Muscle of back (tissue), 3 donors: ENCODE measurements at regions not wholly inside any gene's neighbourhood (a gene's known extent, or its start where the extent isn't known, plus 50 kb on each side); places are given as distances from the start of the nearest gene placed in this dataset.
"Not testable (repeated sequence)": the region's sequence is repeated elsewhere in the genome, so short reads cannot be mapped to it uniquely, and the experiment has no call there.

Experiments
- DNase-seq, 3 donors: peaks; one replicate each; pipeline versions ENCODE4 v3.0.0 to v3.0.0-alpha.2; 2013

DNA sequence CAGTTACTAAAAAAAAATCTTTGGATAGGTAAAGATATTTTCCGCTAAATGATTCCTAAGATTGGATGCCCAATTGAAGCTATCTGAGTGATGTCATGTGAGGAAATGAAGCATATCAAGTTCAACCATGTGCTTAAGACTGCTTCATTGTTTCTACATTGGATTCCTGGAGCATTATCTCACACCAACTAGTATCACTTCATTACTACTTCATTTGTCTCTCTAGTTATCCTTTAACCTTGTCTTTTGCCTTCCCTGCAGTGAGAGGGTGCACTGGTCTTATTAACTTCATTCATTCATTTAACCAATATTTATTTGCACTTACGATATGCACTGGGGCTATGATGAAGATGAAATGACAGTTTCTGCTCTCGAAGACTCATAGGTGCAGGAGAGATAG lies 198.1 kb downstream of the SLC38A4 start:
- DNase-seq: no peak

DNA sequence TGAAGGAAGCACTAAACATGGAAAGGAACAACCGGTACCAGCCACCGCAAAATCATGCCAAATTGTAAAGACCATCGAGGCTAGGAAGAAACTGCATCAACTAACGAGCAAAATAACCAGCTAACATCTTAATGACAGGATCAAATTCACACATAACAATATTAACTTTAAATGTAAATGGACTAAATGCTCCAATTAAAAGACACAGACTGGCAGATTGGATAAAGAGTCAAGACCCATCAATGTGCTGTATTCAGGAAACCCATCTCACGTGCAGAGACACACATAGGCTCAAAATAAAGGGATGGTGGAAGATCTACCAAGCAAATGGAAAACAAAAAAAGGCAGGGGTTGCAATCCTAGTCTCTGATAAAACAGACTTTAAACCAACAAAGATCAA lies 206.3 kb downstream of the SLC38A4 start:
- not testable (repeated sequence) for DNase-seq

- DNase-seq: not testable (repeated sequence)
Observed at GRCh38 chr12:46617737-46618136, 208.1 kb downstream of the SLC38A4 start.

- DNase-seq: peak; percentile 23 to 30 (median 23)
Observed at GRCh38 chr12:46617167-46617566, 208.6 kb downstream of the SLC38A4 start.

DNA sequence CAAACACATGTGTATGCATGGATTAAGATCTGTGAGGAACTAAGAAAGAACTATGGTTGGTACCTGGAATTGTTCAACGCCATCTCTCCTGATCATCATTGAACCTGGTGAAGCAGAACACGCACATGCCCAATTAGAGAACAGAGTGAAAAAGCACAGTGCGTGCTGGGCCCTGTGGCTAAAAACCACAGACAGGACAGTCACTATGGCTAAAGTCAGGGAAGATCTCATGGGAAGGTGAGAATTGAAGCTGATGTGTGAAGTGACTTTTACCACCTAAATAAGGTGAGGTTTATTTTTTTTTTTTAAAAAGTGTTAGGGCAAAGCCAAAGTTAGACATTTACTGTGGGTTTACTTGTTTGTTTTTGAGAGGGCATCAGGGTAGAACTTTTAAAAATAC lies 215.0 kb downstream of the SLC38A4 start:
- DNase-seq: no peak

DNA sequence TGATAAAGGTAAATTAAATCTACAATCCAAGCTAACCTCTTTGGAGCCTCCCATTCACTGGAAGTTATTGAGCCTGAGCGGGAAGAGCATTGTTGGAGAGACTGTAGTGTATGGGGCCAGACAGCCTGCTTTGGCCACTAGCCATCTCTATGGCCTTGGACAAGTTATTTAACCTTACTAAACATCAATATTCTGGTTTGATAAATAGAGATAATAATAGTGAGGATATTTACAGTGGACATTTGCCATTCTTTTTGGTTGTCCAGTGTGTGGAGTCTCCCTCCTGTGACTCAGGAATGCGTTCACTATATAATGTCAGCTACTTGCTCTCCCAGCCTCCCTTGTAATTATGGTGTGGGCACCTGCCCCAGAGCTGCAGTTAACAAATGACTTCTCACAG lies 216.1 kb downstream of the SLC38A4 start:
- DNase-seq: no peak

- DNase-seq: no peak
Observed at GRCh38 chr12:46609273-46609623, 216.5 kb downstream of the SLC38A4 start.

DNA sequence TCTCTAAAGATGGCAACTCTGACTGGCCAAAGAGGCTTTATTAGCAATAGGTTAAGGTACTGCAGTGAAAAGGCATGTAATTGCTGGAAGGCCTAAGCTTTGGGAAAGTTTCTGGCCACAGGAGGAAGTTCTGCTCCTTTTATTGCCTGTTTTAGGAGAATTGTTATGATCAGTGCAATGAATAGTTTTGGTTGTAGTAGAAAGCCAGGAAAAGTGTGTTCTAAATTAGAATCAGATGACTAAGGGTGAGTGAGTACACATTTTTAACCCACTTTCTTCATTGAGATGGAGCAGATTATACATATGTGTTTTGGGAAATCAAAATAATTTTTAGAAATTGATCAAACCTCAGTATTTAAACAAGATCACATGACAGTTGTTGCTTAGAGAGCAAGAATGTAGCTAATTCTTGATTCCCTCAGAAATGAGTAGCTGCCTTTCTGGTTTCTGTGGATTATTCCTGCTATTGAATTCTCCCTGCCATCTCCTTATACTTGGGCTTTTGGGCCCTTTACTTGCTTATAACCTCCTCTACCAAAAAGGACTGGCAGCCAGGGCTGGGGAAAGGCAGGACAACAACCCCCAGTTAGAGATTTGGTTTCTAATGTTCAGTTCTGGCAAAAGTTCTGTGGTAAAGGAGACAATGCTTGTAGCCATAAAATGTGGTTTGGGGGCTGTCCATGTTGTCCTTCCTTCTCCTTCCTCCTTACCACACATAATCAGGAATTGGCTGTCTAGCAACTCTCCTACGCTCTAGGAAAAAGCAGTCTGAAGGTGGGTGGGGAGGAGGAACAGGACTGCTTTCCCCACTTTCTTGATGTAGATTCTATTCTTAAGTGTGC lies 217.1 kb downstream of the SLC38A4 start:
- DNase-seq: peak; percentile 19 to 72 (median 51)

- DNase-seq: no peak
Observed at GRCh38 chr12:46604684-46605083, 221.1 kb downstream of the SLC38A4 start.

GRCh38 chr12:46603776-46604456 lies 221.9 kb downstream of the SLC38A4 start:
- DNase-seq: no peak

DNA sequence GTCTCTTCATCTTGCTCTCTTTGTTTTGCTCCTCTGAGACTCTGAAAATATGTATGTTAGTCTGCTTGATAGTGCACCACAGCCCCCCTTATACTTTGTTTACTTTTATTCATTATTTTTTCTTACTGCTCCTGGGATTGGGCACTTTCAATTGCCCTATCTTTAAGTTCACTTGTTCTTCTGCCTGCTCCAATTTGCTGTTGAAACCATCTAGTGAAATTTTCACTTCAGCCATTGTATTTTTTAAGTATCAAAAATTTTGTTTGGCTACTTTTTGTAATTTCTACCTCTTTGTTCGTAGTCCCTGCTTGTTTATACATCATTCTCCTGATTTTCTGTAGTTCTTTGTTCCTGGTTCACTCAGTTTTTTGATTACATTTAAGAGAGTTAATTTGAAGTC lies 223.3 kb downstream of the SLC38A4 start:
- no peak for DNase-seq

- no peak for DNase-seq
Observed at GRCh38 chr12:46590991-46591703, 218.6 kb upstream of the SLC38A2 start.

- DNase-seq: peak in 2 of 3 donors; percentile 42 to 61
Observed at GRCh38 chr12:46585854-46586621, 213.5 kb upstream of the SLC38A2 start.

DNA sequence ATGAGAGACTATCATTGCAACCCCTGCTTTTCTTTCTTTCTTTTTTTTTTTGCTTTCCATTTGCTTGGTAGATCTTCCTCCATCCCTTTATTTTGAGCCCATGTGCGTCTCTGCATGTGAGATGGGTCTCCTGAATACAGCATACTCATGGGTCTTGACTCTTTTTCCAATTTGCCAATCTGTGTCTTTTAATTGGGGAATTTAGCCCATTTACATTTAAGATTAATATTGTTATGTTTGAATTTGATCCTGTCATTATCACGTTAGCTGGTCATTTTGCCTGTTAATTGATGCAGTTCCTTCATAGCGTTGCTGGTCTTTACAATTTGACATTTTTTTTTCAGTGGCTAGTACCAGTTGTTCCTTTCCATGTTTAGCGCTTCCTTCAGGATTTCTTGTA lies 211.5 kb upstream of the SLC38A2 start:
- DNase-seq: not testable (repeated sequence)

DNA sequence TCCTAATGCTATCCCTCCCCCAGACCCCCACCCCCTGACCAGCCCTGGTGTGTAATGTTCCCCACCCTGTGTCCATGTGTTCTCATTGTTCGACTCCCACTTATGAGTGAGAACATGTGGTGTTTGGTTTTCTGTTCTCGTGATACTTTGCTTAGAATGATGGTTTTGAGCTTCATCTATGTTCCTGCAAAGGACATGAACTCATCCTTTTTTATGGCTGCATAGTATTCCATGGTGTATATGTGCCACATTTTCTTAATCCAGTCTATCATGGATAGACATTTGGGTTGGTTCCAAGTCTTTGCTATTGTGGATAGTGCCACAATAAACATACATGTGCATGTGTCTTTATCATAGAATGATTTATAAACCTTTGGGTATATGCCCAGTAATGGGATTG lies 209.4 kb upstream of the SLC38A2 start:
- DNase-seq: not testable (repeated sequence)

- no peak for DNase-seq
Observed at GRCh38 chr12:46580445-46580844, 207.9 kb upstream of the SLC38A2 start.

DNA sequence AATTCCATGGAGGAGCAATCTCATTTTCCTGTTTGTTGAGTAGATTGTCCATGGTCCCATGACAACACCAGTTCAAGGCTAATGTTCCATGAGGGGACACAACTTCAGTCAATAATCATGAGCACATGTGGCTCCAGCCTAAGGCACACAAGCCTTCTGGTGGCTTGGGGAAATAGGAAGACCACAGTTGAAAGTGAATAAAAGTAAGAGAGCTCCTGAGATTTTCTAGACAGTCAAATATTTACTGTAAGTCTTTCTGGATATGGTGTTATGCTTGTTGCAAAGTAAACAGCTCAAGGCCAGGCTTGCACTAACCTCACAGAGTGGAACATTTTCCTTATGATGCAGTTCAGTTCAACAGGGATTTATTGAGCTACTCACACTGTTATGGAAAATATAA lies 206.9 kb upstream of the SLC38A2 start:
- DNase-seq: no peak

DNA sequence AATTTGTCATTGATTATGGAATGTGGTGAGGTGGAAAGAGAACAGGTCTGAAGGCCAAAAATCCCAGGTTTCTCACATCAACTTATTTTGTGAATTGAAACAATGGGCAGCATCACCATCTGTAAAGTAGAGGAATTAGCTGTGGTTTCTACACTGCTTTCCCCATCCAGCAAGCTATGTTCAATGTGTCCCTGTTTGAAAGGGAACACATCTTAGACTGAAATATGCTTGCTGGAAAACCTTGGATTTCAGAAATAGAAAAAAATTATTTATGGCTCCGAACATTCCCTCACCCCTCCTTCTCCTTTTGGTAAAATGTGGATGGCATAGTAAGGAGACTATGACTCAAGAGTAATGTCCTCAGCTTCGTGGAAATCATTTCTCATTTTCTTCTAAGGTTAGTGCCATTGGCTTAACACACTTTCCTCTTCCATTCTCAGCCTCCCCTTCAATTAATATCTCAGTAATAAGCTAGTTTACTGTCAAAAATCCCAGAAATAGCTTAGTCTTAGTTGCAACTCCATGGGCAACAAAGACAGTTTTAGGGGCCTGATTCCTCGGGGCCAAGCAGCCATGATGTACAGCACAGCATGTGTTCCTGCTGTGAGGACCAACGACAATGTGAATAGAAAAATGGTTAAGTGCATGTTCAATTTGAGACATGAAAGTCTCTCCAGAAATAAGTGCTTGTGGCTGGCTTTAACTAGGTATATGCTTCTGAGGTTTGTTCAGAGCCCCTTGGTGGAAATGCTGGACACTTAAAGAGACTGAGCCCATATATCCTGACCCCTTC lies 205.8 kb upstream of the SLC38A2 start:
- no peak for DNase-seq

DNA sequence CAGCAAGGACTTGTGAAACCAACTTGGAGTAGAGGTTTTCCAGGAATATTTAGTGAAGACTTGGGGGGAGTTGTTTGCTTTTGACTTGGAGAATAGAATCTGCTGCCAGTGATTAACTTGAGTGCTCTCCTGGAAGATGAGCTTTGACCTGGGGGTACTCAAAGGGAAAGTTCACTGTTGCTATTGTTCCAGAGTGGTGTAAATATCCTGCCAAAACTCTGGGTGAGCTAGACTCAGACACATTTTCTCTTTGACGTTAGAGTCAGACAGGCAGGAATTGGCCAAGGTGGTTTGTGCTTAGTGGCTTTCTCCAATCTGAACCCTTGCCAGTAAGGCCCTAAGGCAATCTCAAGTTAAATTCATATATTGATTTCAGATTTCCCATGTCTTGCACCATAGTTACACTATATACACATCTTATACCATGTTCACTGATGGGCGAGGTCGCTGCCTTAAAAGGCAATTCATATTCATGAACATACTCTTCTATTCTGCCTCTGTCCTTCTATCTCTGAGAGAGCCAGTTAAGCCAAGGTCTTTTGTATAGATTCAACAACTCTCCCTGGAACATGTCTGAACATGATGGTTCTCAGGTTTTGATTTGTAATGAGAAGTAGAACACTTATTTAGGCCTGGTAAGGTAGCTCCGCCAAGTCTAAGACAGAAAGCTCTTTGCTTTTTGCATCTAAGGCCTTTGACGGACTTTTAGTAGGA lies 204.6 kb upstream of the SLC38A2 start:
- DNase-seq: no peak

DNA sequence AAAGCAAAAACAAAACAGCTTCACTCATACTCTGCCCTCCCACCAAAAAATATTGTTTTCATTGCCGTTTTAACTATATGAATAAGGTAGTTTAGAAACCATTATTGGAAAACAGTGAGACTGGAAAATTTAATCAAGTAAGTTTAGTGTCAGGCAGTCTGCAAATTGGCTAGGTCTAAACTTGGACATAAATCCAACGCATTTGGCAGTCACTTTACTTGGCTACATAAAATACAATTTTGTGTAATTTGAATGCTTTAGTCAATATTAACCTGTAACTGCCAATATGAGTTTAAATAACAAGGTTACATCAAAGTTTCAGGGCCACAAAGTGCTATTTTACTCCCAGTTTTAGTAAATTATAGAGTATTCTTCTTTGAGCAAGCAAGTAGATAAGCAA lies 202.3 kb upstream of the SLC38A2 start:
- DNase-seq: peak in 2 of 3 donors; percentile 77 to 82

- DNase-seq: peak in 1 of 3 donors; percentile 39
Observed at GRCh38 chr12:46573347-46573658, 200.7 kb upstream of the SLC38A2 start.
